Forelimb muscle (tissue), 1 donor: ENCODE measurements at regions not wholly inside any gene's neighbourhood (a gene's known extent, or its start where the extent isn't known, plus 50 kb on each side); places are given as distances from the start of the nearest gene placed in this dataset.
"Not testable (repeated sequence)": the region's sequence is repeated elsewhere in the genome, so short reads cannot be mapped to it uniquely, and the experiment has no call there.

ENCODE experiments used
- DNase-seq: peaks from one replicate; pipeline ENCODE4 v3.0.0-alpha.2; 2013; ENCODE audit warnings: low read depth

- DNase-seq, result no peak
Measured at GRCh38 chr2:53493210-53493609, 274.4 kb upstream of the CHAC2 start.

GRCh38 chr2:53490659-53491058 is 276.9 kb upstream of the CHAC2 start:
- DNase-seq, result no peak

- DNase-seq, result not testable (repeated sequence)
Measured at GRCh38 chr2:53486185-53486899, 281.3 kb upstream of the CHAC2 start.

- no peak for DNase-seq
Measured at GRCh38 chr2:53485021-53485728, 282.4 kb upstream of the CHAC2 start.

- DNase-seq, result no peak
Measured at GRCh38 chr2:53484531-53484930, 283.1 kb upstream of the CHAC2 start.

GRCh38 chr2:53477517-53477916 is 290.1 kb upstream of the CHAC2 start:
- DNase-seq, result no peak

- no peak for DNase-seq
Measured at GRCh38 chr2:53476834-53477233, 290.8 kb upstream of the CHAC2 start.

GRCh38 chr2:53475766-53476165 is 291.8 kb upstream of the CHAC2 start:
- no peak for DNase-seq

GRCh38 chr2:53475321-53475720 is 292.3 kb upstream of the CHAC2 start:
- DNase-seq, result no peak

GRCh38 chr2:53474914-53475313 is 292.7 kb upstream of the CHAC2 start:
- DNase-seq, result no peak

- no peak for DNase-seq
Measured at GRCh38 chr2:53473775-53474311, 293.8 kb upstream of the CHAC2 start.

GRCh38 chr2:53473236-53473635 is 294.4 kb upstream of the CHAC2 start:
- DNase-seq, result no peak

GRCh38 chr2:53467467-53468180 is 300.0 kb upstream of the CHAC2 start:
- DNase-seq, result no peak

GRCh38 chr2:53463806-53464726 is 303.5 kb upstream of the CHAC2 start:
- DNase-seq, result no peak

- no peak for DNase-seq
Measured at GRCh38 chr2:53460937-53461336, 306.7 kb upstream of the CHAC2 start.

- DNase-seq, result no peak
Measured at GRCh38 chr2:53460347-53460746, 307.3 kb upstream of the CHAC2 start.

- no peak for DNase-seq
Measured at GRCh38 chr2:53455094-53455493, 312.5 kb upstream of the CHAC2 start.

- DNase-seq, result no peak
Measured at GRCh38 chr2:53452957-53453748, 314.5 kb upstream of the CHAC2 start.

GRCh38 chr2:53452400-53452799 is 315.2 kb upstream of the CHAC2 start:
- DNase-seq, result no peak

GRCh38 chr2:53450923-53451322 is 316.7 kb upstream of the CHAC2 start:
- no peak for DNase-seq

- DNase-seq, result no peak
Measured at GRCh38 chr2:53448591-53448990, 319.0 kb upstream of the CHAC2 start.
